ENCODE measurements at regions not wholly inside any gene's neighbourhood (a gene's known extent, or its start where the extent isn't known, plus 50 kb on each side); places are given as distances from the start of the nearest gene placed in this dataset.
"Not testable (repeated sequence)": the region's sequence is repeated elsewhere in the genome, so short reads cannot be mapped to it uniquely, and the experiment has no call there.

DNA sequence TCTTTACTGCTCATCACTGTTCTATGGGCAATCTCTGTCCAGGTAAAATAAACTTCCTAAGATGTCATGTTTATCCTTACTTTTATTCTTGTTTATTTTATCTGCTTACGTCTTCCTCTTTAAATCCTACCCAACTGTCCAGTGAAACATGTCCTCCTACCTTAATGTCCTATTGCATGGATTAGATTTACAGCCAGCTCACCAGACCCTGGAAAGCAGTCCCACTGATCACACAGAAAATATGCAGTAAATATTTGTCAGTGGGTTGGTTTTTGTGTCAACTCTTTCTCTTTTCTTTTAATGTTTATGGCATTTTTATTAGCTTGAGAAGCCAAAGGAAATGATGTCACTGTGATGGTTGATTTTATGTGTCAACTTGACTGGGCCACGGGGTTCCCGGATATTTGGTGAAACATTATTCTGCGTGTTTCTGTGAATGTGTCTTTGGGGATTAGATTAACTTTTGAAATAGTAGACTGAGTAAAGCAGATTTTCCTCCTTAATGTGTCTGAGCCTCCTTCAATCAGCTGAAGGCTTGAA lies 258.3 kb downstream of the SRGAP2C start:
- TF ChIP-seq, protein P1, sequence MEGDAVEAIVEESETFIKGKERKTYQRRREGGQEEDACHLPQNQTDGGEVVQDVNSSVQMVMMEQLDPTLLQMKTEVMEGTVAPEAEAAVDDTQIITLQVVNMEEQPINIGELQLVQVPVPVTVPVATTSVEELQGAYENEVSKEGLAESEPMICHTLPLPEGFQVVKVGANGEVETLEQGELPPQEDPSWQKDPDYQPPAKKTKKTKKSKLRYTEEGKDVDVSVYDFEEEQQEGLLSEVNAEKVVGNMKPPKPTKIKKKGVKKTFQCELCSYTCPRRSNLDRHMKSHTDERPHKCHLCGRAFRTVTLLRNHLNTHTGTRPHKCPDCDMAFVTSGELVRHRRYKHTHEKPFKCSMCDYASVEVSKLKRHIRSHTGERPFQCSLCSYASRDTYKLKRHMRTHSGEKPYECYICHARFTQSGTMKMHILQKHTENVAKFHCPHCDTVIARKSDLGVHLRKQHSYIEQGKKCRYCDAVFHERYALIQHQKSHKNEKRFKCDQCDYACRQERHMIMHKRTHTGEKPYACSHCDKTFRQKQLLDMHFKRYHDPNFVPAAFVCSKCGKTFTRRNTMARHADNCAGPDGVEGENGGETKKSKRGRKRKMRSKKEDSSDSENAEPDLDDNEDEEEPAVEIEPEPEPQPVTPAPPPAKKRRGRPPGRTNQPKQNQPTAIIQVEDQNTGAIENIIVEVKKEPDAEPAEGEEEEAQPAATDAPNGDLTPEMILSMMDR (IDR thresholded peaks at IDR 0.05; ENCODE audit: control extremely low read depth, extremely low read depth, low read depth, missing control alignments): no peak
- POLR2A ChIA-PET: no interaction called here
- no peak for DNase-seq (ENCODE audit: extremely low spot score)
- CTCF ChIA-PET: no interaction called here

DNA sequence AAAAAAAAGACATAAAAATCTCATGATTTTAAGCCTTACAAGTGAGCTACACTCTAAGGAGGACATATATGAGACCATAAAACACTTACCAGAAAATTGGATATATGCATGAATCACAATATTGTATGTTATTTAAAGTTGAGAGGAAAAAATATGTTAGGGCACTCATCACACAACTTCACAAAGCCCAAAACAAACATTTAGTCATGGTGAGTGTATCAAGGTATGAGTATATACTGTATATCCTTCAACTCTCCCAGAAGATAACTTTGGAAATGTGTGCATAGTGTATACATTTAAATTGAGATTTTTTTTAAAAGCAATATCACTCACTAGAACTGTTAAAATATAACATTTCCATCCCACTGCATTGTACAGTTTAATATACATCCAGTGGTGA lies 259.3 kb downstream of the SRGAP2C start:
- POLR2A ChIA-PET: no interaction called here
- TF ChIP-seq, protein P1 (IDR thresholded peaks at IDR 0.05; ENCODE audit: control extremely low read depth, extremely low read depth, low read depth, missing control alignments): no peak
- CTCF ChIA-PET: no interaction called here
- DNase-seq (ENCODE audit: extremely low spot score): no peak

DNA sequence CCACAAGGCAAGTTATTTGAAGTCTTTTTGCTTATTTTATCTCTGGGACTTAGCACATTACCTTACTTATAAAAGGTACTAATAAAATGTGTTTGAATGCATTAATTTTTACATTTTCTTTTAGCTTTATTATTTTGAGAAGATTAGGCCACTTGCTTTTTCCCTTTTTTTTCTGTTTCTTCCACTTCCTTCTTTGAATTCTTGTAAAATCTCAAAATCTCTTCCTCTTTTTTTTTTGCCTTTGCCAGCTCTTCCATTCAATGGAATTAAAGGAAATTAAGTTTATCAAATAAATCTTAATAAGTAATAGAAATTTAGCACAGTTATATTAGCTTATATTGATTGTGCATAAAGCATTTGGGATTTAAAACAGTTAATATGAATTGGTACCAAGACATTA lies 260.9 kb downstream of the SRGAP2C start:
- TF ChIP-seq, protein P1 (IDR thresholded peaks at IDR 0.05; ENCODE audit: control extremely low read depth, extremely low read depth, low read depth, missing control alignments): no peak
- ChIA-PET POLR2A (no interaction called here), CTCF (interaction anchor here (1.1 kb wide), 1 partner anchor 10 kb away, joined by 4 read pairs; no protein-coding TSS in a partner anchor)
- DNase-seq (ENCODE audit: extremely low spot score): no peak

DNA sequence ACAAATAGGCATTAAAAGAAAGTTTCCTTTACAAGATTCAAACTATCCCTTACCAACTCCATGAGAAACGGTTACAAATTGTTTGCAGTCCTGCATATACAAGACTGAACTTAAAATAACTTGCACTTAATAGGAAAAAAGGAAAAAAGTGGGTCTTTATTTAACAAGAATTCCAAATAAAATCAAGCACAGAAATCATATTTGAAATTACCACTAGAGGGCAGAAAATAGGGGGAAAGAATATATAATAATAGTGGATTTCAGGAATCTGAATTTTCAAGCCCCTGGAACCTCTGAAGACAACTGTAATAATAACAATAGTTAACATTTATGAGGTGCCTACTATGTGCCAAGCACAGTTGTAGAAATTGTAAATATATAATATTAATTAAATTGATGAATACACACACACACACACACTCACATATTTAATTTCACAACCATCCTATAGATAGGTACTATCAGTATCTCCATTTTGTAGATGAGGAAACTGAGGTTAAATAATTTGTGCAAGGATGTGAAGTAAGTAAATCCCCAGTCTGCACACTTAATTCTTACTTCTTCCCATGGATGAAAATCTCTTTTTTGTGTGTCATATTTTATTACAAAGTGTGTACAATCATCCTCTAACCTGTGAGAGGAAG lies 262.6 kb downstream of the SRGAP2C start:
- DNase-seq (ENCODE audit: extremely low spot score); POLR2A ChIA-PET; CTCF ChIA-PET: not testable (repeated sequence)
- TF ChIP-seq, protein P1 (IDR thresholded peaks at IDR 0.05; ENCODE audit: control extremely low read depth, extremely low read depth, low read depth, missing control alignments): peak; percentile 15

DNA sequence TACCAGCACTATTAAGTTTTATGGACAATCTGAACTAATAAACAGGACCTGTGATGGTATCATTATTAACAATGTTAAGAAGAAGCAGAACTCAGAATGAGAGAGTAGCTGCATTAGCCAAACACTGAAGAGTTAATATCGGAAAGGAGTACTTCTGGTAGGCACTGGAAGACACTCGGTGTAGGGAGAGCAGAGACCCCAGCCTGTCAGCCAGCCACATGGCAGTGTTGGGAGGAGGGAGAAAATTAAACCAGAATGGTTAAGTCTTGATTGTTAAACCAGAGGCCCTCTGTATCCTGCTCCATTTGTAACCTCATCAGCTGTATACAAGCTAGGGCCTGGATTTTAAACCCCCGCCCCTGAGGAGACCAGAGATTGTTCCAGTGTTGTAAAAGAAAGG lies 263.3 kb downstream of the SRGAP2C start:
- DNase-seq (ENCODE audit: extremely low spot score); CTCF ChIA-PET; POLR2A ChIA-PET: not testable (repeated sequence)

DNA sequence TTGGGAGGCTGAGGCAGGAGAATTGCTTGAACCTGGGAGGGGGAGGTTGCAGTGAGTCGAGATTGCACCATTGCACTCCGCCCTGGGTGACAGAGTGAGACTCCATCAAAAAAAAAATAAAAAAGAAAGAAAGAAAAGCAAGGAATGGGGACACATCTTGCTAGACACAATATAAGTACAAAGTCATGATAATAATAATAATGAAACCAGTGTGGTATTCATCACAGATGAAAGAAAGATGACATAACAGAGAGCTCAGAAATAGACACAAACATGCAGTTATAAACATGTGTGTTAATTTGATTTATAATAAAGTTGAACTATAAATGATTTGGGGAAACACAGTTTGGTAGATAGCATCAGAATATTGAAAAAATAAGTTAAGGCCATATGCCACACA lies 264.1 kb downstream of the SRGAP2C start:
- CTCF ChIA-PET: no interaction called here
- POLR2A ChIA-PET: no interaction called here
- TF ChIP-seq, protein P1 (IDR thresholded peaks at IDR 0.05; ENCODE audit: control extremely low read depth, extremely low read depth, low read depth, missing control alignments): no peak
- no peak for DNase-seq (ENCODE audit: extremely low spot score)

DNA sequence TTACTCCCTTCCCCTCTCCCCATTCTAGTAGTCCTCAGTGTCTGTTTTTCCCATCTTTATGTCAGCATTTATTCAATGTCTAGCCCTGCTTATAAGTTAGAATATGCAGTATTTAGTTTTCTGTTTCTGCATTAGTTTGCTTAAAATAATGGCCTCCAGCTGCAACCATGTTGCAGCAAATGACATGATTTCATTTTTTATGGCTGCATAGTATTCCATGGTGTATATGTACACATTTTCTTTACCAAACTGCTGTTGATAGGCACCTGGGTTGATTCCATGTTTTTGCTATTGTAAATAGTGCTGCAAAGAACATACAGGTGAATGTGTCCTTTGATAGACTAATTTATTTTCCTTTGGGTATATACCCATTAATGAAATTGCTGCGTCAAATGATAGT lies 267.7 kb downstream of the SRGAP2C start:
- ChIA-PET CTCF (no interaction called here), POLR2A (no interaction called here)
- no peak for DNase-seq (ENCODE audit: extremely low spot score)
- TF ChIP-seq, protein P1 (IDR thresholded peaks at IDR 0.05; ENCODE audit: control extremely low read depth, extremely low read depth, low read depth, missing control alignments): no peak
